Neuron (in vitro differentiated cells): ENCODE measurements at regions not wholly inside any gene's neighbourhood (a gene's known extent, or its start where the extent isn't known, plus 50 kb on each side); places are given as distances from the start of the nearest gene placed in this dataset.

Experiments
- H2AFZ ChIP-seq: one replicate; pipeline ENCODE4 v1.6.1; 2013; ENCODE audit warnings: low read depth, mild to moderate bottlenecking, inconsistent platforms, low read length, moderate library complexity
- H3K27me3 ChIP-seq: one replicate; pipeline ENCODE4 v1.6.1; 2013; ENCODE audit warnings: low read length; ENCODE audit not compliant: insufficient read depth
- H3K36me3 ChIP-seq: one replicate; pipeline ENCODE4 v1.6.1; 2013; ENCODE audit warnings: low read length; ENCODE audit not compliant: insufficient read depth
- H3K4me1 ChIP-seq: one replicate; pipeline ENCODE4 v1.6.1; 2013; ENCODE audit warnings: low read length; ENCODE audit not compliant: insufficient read depth
- H3K4me3 ChIP-seq: 2 replicates; pipeline ENCODE4 v1.5.1; 2013; ENCODE audit warnings: mild to moderate bottlenecking, low read length, moderate library complexity
- H3K9me3 ChIP-seq: one replicate; pipeline ENCODE4 v1.6.1; 2013; ENCODE audit warnings: low read length

- Histone ChIP-seq H3K9me3 (peaks cover under 1% of the 10 kb centered on the region), H3K27me3 (no peaks in the 10 kb centered on the region), H3K36me3 (no peaks in the 10 kb centered on the region), H2AFZ (no peak overlapping the region), H3K4me3 (no peak overlapping the region), H3K4me1 (no peaks in the 10 kb centered on the region)
Observed at GRCh38 chr5:98453296-98453695, 320.2 kb upstream of the RGMB start.

- no peaks in the 10 kb centered on the region for H3K27me3 ChIP-seq
- no peaks in the 10 kb centered on the region for H3K4me1 ChIP-seq
- H2AFZ ChIP-seq = peak overlapping the region; percentile 5
- H3K4me3 ChIP-seq = no peak overlapping the region
- H3K9me3 ChIP-seq = no peaks in the 10 kb centered on the region
- H3K36me3 ChIP-seq = no peaks in the 10 kb centered on the region
Observed at GRCh38 chr5:98454407-98454806, 319.1 kb upstream of the RGMB start.

- Histone ChIP-seq H2AFZ (peak overlapping the region; percentile 5), H3K9me3 (no peaks in the 10 kb centered on the region), H3K4me1 (no peaks in the 10 kb centered on the region), H3K36me3 (no peaks in the 10 kb centered on the region), H3K4me3 (no peak overlapping the region), H3K27me3 (no peaks in the 10 kb centered on the region)
Observed at GRCh38 chr5:98454904-98455303, 318.6 kb upstream of the RGMB start.

- Histone ChIP-seq H3K36me3 (no peaks in the 10 kb centered on the region), H3K27me3 (no peaks in the 10 kb centered on the region), H3K9me3 (no peaks in the 10 kb centered on the region), H3K4me3 (no peak overlapping the region), H3K4me1 (no peaks in the 10 kb centered on the region), H2AFZ (no peak overlapping the region)
Observed at GRCh38 chr5:98455665-98456064, 317.8 kb upstream of the RGMB start.

GRCh38 chr5:98458004-98458403 is 315.5 kb upstream of the RGMB start:
- no peaks in the 10 kb centered on the region for H3K36me3 ChIP-seq
- H3K4me3 ChIP-seq = no peak overlapping the region
- H3K27me3 ChIP-seq = no peaks in the 10 kb centered on the region
- no peaks in the 10 kb centered on the region for H3K9me3 ChIP-seq
- H2AFZ ChIP-seq = no peak overlapping the region
- H3K4me1 ChIP-seq = no peaks in the 10 kb centered on the region

- Histone ChIP-seq H3K9me3 (no peaks in the 10 kb centered on the region), H3K4me1 (no peaks in the 10 kb centered on the region), H2AFZ (no peak overlapping the region), H3K27me3 (no peaks in the 10 kb centered on the region), H3K36me3 (no peaks in the 10 kb centered on the region), H3K4me3 (no peak overlapping the region)
Observed at GRCh38 chr5:98458726-98459125, 314.7 kb upstream of the RGMB start.

- no peaks in the 10 kb centered on the region for H3K36me3 ChIP-seq
- no peaks in the 10 kb centered on the region for H3K4me1 ChIP-seq
- H3K4me3 ChIP-seq = no peak overlapping the region
- no peak overlapping the region for H2AFZ ChIP-seq
- H3K9me3 ChIP-seq = no peaks in the 10 kb centered on the region
- no peaks in the 10 kb centered on the region for H3K27me3 ChIP-seq
Observed at GRCh38 chr5:98460536-98460935, 312.9 kb upstream of the RGMB start.

GRCh38 chr5:98461485-98461884 is 312.0 kb upstream of the RGMB start:
- H3K9me3 ChIP-seq = no peaks in the 10 kb centered on the region
- H3K4me3 ChIP-seq = no peak overlapping the region
- H3K27me3 ChIP-seq = no peaks in the 10 kb centered on the region
- no peak overlapping the region for H2AFZ ChIP-seq
- H3K4me1 ChIP-seq = no peaks in the 10 kb centered on the region
- H3K36me3 ChIP-seq = no peaks in the 10 kb centered on the region

- H2AFZ ChIP-seq = no peak overlapping the region
- H3K27me3 ChIP-seq = no peaks in the 10 kb centered on the region
- H3K4me1 ChIP-seq = no peaks in the 10 kb centered on the region
- no peaks in the 10 kb centered on the region for H3K9me3 ChIP-seq
- H3K4me3 ChIP-seq = no peak overlapping the region
- H3K36me3 ChIP-seq = no peaks in the 10 kb centered on the region
Observed at GRCh38 chr5:98463222-98463621, 310.2 kb upstream of the RGMB start.

GRCh38 chr5:98463676-98464075 is 309.8 kb upstream of the RGMB start:
- H2AFZ ChIP-seq = no peak overlapping the region
- H3K36me3 ChIP-seq = no peaks in the 10 kb centered on the region
- no peak overlapping the region for H3K4me3 ChIP-seq
- H3K4me1 ChIP-seq = no peaks in the 10 kb centered on the region
- H3K9me3 ChIP-seq = no peaks in the 10 kb centered on the region
- H3K27me3 ChIP-seq = no peaks in the 10 kb centered on the region

GRCh38 chr5:98464737-98465330 is 308.6 kb upstream of the RGMB start:
- H3K27me3 ChIP-seq = no peaks in the 10 kb centered on the region
- H3K4me3 ChIP-seq = no peak overlapping the region

GRCh38 chr5:98468188-98468869 is 305.1 kb upstream of the RGMB start:
- Histone ChIP-seq H3K36me3 (no peaks in the 10 kb centered on the region), H2AFZ (no peak overlapping the region), H3K4me3 (no peak overlapping the region), H3K27me3 (no peaks in the 10 kb centered on the region), H3K9me3 (no peaks in the 10 kb centered on the region), H3K4me1 (peaks cover 3% of the 10 kb centered on the region)

More at GRCh38 chr5:98464737-98465330, 308.6 kb upstream of the RGMB start:
- Histone ChIP-seq H2AFZ (no peak overlapping the region), H3K36me3 (no peaks in the 10 kb centered on the region), H3K4me1 (no peaks in the 10 kb centered on the region), H3K9me3 (no peaks in the 10 kb centered on the region)

GRCh38 chr5:98470747-98471146 is 302.7 kb upstream of the RGMB start:
- H3K27me3 ChIP-seq = no peaks in the 10 kb centered on the region
- H3K4me1 ChIP-seq = peaks cover 9% of the 10 kb centered on the region
- no peak overlapping the region for H2AFZ ChIP-seq
- no peaks in the 10 kb centered on the region for H3K9me3 ChIP-seq
- H3K36me3 ChIP-seq = no peaks in the 10 kb centered on the region
- no peak overlapping the region for H3K4me3 ChIP-seq

GRCh38 chr5:98471458-98471857 is 302.0 kb upstream of the RGMB start:
- no peaks in the 10 kb centered on the region for H3K27me3 ChIP-seq
- H3K4me3 ChIP-seq = no peak overlapping the region
- H3K36me3 ChIP-seq = no peaks in the 10 kb centered on the region
- peaks cover 9% of the 10 kb centered on the region for H3K4me1 ChIP-seq
- no peaks in the 10 kb centered on the region for H3K9me3 ChIP-seq
- no peak overlapping the region for H2AFZ ChIP-seq
